K562 (cell line): ENCODE measurements at regions not wholly inside any gene's neighbourhood (a gene's known extent, or its start where the extent isn't known, plus 50 kb on each side); places are given as distances from the start of the nearest gene placed in this dataset.

Experiments
- ATAC-seq: fragments of 200-7000 bp; cut with Tn5 transposase; 3 replicates; pipeline ENCODE4 v1.9.1; 2020; ENCODE audit warnings: moderate library complexity
- BruUV-seq: library from RNA; stranded (reverse); fragments of 400-500 nt; replicated peaks from 2 replicates; lab custom pipeline; 2021; lab: Mats Ljungman, UMichigan
- CTCF ChIA-PET: fragments of 300-600 bp; formaldehyde crosslinking; extraction: SDS; loops from one replicate; lab custom pipeline; 2021; ENCODE audit warnings: low intra/inter-chr PET ratio; lab: Yijun Ruan, JAX
- POLR2A ChIA-PET: fragments of 300-600, 350-650 bp; sonication (Branson Sonifier 250); formaldehyde crosslinking; extraction: SDS; loops from one replicate; lab custom pipeline; 2021; ENCODE audit warnings: antibody characterized with exemption, inconsistent platforms; lab: Yijun Ruan, JAX
- DNase-seq, 4 experiments: peaks; one replicate each; pipeline versions ENCODE4 v3.0.0 to v3.0.0-alpha.2; 2011 to 2018; ENCODE audit warnings: low spot score in 3 of 4, mixed read lengths in 3 of 4; ENCODE audit errors: extremely low read depth in 1 of 4
- FAIRE-seq: peaks from 2 replicates; lab custom pipeline; 2011; peaks lifted over from hg19 to GRCh38; lab: Jason Lieb, UNC
- H2AFZ ChIP-seq: 2 replicates; pipeline ENCODE4 v1.6.0; 2011; ENCODE audit warnings: low read depth, low read length, control low read depth, inconsistent platforms
- H3K27ac ChIP-seq: fragments of 200-600 bp; 3 replicates; pipeline ENCODE4 v1.8.0; 2011; ENCODE audit warnings: low read depth, mild to moderate bottlenecking, control low read depth, inconsistent platforms, low read length, moderate library complexity, mixed read lengths; ENCODE audit errors: extremely low read depth
- H3K27me3 ChIP-seq, 2 experiments: fragments of 300-600 bp in 1 of 2; 2 replicates in 1 of 2; 3 replicates in 1 of 2; pipeline versions ENCODE4 v1.6.0 to v1.8.0; 2011; ENCODE audit warnings: inconsistent platforms in 2 of 2, low read length in 2 of 2, mild to moderate bottlenecking in 1 of 2, mixed read lengths in 1 of 2, moderate library complexity in 1 of 2; ENCODE audit not compliant: control insufficient read depth in 2 of 2, insufficient read depth in 2 of 2
- H3K36me3 ChIP-seq: fragments of 300-600 bp; 3 replicates; pipeline ENCODE4 v1.8.0; 2011; ENCODE audit warnings: mild to moderate bottlenecking, low read length, inconsistent platforms; ENCODE audit not compliant: control insufficient read depth, insufficient read depth
- H3K4me1 ChIP-seq, 2 experiments: fragments of 200-600 bp in 1 of 2; replicated peaks in 1 of 2; 2 replicates in 1 of 2; 3 replicates in 1 of 2; pipeline versions ENCODE4 v1.5.1 to v1.8.0; 2011; ENCODE audit warnings: inconsistent platforms in 2 of 2, low read length in 2 of 2, mild to moderate bottlenecking in 1 of 2, mixed read lengths in 1 of 2, moderate library complexity in 1 of 2; ENCODE audit not compliant: control insufficient read depth in 2 of 2, insufficient read depth in 2 of 2
- H3K4me2 ChIP-seq: 2 replicates; pipeline ENCODE4 v1.6.1; 2011; ENCODE audit warnings: low read length, control low read depth, inconsistent platforms, mixed read lengths; ENCODE audit not compliant: insufficient read depth
- H3K4me3 ChIP-seq: fragments of 200-600 bp; sonication (generic), shearing (Covaris generic); 2 replicates; pipeline ENCODE4 v1.5.1; 2016; ENCODE audit warnings: control low read depth, inconsistent platforms
- H3K79me2 ChIP-seq: fragments of 200-600 bp; 3 replicates; pipeline ENCODE4 v1.8.0; 2011; ENCODE audit warnings: low read length, inconsistent platforms; ENCODE audit not compliant: control insufficient read depth, insufficient read depth
- H3K9ac ChIP-seq, 2 experiments: 2 replicates each; pipeline versions ENCODE4 v1.6.0 to v1.6.1; 2011; ENCODE audit warnings: low read depth in 2 of 2, low read length in 2 of 2, control low read depth in 1 of 2, inconsistent platforms in 1 of 2, mild to moderate bottlenecking in 1 of 2, mixed read lengths in 1 of 2; ENCODE audit not compliant: insufficient read depth in 1 of 2
- H3K9me1 ChIP-seq: one replicate; pipeline ENCODE4 v1.6.0; 2011; ENCODE audit warnings: inconsistent platforms, mild to moderate bottlenecking, low read length, moderate library complexity; ENCODE audit not compliant: control insufficient read depth, insufficient read depth
- H3K9me3 ChIP-seq: replicated peaks from 2 replicates; pipeline ENCODE4 v1.5.1; 2011; ENCODE audit warnings: low read depth, low read length, inconsistent platforms; ENCODE audit not compliant: control insufficient read depth, insufficient read depth
- H4K20me1 ChIP-seq: replicated peaks from 2 replicates; pipeline ENCODE4 v1.6.1; 2011; ENCODE audit warnings: low read length, inconsistent platforms, mixed read lengths; ENCODE audit not compliant: control insufficient read depth, insufficient read depth
- CREB5 ChIP-seq: fragments of 250-450 bp; sonication (Bioruptor Pico); IDR thresholded peaks from 2 replicates; pipeline ENCODE4 v1.5.0; 2020; ENCODE audit warnings: mild to moderate bottlenecking
- ELK3 ChIP-seq: fragments of 450-650 bp; formaldehyde crosslinking; IDR thresholded peaks from 2 replicates; pipeline ENCODE4 v1.4.0; 2020; ENCODE audit warnings: mild to moderate bottlenecking
- MAZ ChIP-seq, 2 experiments: fragments of 450-650 bp in 1 of 2; sonication (generic) in 1 of 2; formaldehyde crosslinking; IDR thresholded peaks in 1 of 2; conservative IDR thresholded peaks in 1 of 2; 2 replicates each; pipeline versions ENCODE4 v1.4.0 to v1.5.0; 2020; ENCODE audit warnings: mild to moderate bottlenecking in 1 of 2, missing genetic modification reagents in 1 of 2
- NR2C2 ChIP-seq, 2 experiments: fragments of 200-800 bp in 1 of 2; sonication (Bioruptor generic) in 1 of 2; sonication (generic) in 1 of 2; formaldehyde crosslinking in 1 of 2; IDR thresholded peaks; 2 replicates each; pipeline versions ENCODE4 v1.6.1 to v1.8.0; 2016 to 2022; ENCODE audit warnings: mild to moderate bottlenecking in 1 of 2, missing compliant biosample characterization in 1 of 2, missing genetic modification characterization in 1 of 2, missing genetic modification reagents in 1 of 2
- NR4A1 ChIP-seq, 2 experiments: fragments of 250-450 bp in 1 of 2; fragments of 450-650 bp in 1 of 2; sonication (Bioruptor Pico) in 1 of 2; IDR thresholded peaks; 2 replicates each; pipeline versions ENCODE4 v1.4.0 to v1.6.1; 2016 to 2020; ENCODE audit warnings: mild to moderate bottlenecking in 2 of 2, missing compliant biosample characterization in 1 of 2, missing genetic modification characterization in 1 of 2, moderate library complexity in 1 of 2
- TAF7 ChIP-seq: fragments of 450-650 bp; IDR thresholded peaks from 2 replicates; pipeline ENCODE4 v1.6.1; 2016; ENCODE audit warnings: missing genetic modification characterization, missing compliant biosample characterization
- YY1 ChIP-seq, 3 experiments: IDR thresholded peaks; 2 replicates each; pipeline ENCODE4 v1.6.1; 2011; ENCODE audit warnings: low read length in 2 of 3, mild to moderate bottlenecking in 2 of 3, moderate library complexity in 2 of 3, borderline replicate concordance in 1 of 3, control low read depth in 1 of 3, low read depth in 1 of 3; ENCODE audit not compliant: insufficient read depth in 3 of 3, insufficient replicate concordance in 2 of 3, control insufficient read depth in 1 of 3, insufficient read length in 1 of 3; ENCODE audit errors: extremely low read depth in 1 of 3
- ZNF699 ChIP-seq: fragments of 250-450 bp; sonication (Bioruptor Pico); IDR thresholded peaks from 2 replicates; pipeline ENCODE4 v1.8.0; 2021; ENCODE audit warnings: mild to moderate bottlenecking, moderate library complexity; ENCODE audit not compliant: insufficient replicate concordance
- WGBS: fragments of 100-300 bp; shearing (Covaris generic); methylation state at CpG from one replicate; pipeline ENCODE4 v1.1.6; 2016; ENCODE audit warnings: low coverage, mixed read lengths; ENCODE audit not compliant: insufficient coverage; ENCODE audit errors: missing lambda C conversion rate; 5-methylcytosine and 5-hydroxymethylcytosine counted together
- in situ Hi-C: fragments of 300-500 bp; cut with MboI; formaldehyde crosslinking; loops from 4 replicates; pipeline ENCODE4 v1.15.0; 2018; ENCODE audit warnings: inconsistent platforms, mixed read lengths
- intact Hi-C: fragments of 100-400 bp; cut with micrococcal nuclease; formaldehyde crosslinking; loops from 2 replicates; pipeline ENCODE4 v1.14.2; 2022
- TF ChIP-seq, protein P1 (sequence below), 2 experiments: fragments of 450-650 bp; formaldehyde crosslinking in 1 of 2; IDR thresholded peaks; 2 replicates each; pipeline versions ENCODE4 v1.4.0 to v1.6.1; 2014 to 2020; ENCODE audit warnings: mild to moderate bottlenecking in 2 of 2, borderline replicate concordance in 1 of 2, low read depth in 1 of 2

DNA sequence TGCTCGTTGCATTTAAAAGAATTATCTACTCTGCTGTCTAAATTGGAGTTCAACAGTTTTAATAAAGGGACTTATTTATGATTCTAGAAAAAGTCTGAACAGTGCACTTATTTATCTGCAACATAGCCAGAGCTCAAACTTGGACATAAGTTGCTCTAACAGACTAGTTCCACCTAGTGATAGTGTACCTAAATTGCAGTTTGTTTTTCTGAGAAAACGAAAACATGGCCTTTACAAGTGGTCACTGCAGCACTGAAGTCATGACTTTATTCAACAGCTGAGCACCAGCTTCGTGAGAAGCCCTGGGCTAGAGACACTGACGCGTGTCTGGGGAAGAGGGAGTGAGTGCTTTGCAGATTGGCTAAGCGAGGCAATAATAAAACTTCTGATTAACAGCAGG is 77.3 kb upstream of the IGSF1 start:
- Histone ChIP-seq H3K4me3 (no peak overlapping the region), H2AFZ (no peak overlapping the region), H3K27me3 (no peaks in the 10 kb centered on the region), H3K4me1 (no peaks in the 10 kb centered on the region), H4K20me1 (no peaks in the 10 kb centered on the region; the same call in 1 of the 2 replicates), H3K27ac (no peak overlapping the region), H3K9me3 (no peaks in the 10 kb centered on the region), H3K79me2 (no peaks in the 10 kb centered on the region), H3K4me2 (no peak overlapping the region), H3K9me1 (no peaks in the 10 kb centered on the region), H3K36me3 (no peaks in the 10 kb centered on the region), H3K9ac (no peak overlapping the region)
- BruUV-seq, result no TSS peak
- FAIRE-seq (peak; percentile 6), DNase-seq (peak in 2 of 4 experiments; percentile 8 to 9), ATAC-seq (0 out of 3 replicates have a peak, but pooled peaks have one; percentile 61)
- in situ Hi-C loops (no loop called here), intact Hi-C loops (loop anchor here (5.0 to 10.0 kb wide), 2 partner anchors 102 to 266 kb away; no protein-coding TSS in a partner anchor)
- ChIA-PET POLR2A (interaction anchor here (1.0 kb wide), 1 partner anchor 9 kb away, joined by 3 read pairs; no protein-coding TSS in a partner anchor), CTCF (no interaction called here)
- WGBS, result 6% methylated on average over 6 of the region's 6 CpGs
- TF ChIP-seq CREB5 (CRISPR knock-in tag) (no peak), NR2C2 (CRISPR knock-in tag; IDR thresholded peaks at IDR 0.05) (no peak), NR2C2 (tag; IDR thresholded peaks at IDR 0.05) (no peak), YY1 (IDR thresholded peaks at IDR 0.05; ENCODE audit: borderline replicate concordance in 1 of 3, control insufficient read depth in 1 of 3, extremely low read depth in 1 of 3, insufficient read depth in 3 of 3, insufficient read length in 1 of 3, insufficient replicate concordance in 2 of 3, low read depth in 1 of 3, low read length in 2 of 3) (no peak), ZNF699 (CRISPR knock-in tag) (no peak), ELK3 (CRISPR knock-in tag) (no peak), MAZ (CRISPR knock-in tag; conservative IDR thresholded peaks at IDR 0.05 in 1 of 2, IDR thresholded peaks at IDR 0.05 in 1 of 2) (no peak), TAF7 (tag) (no peak), NR4A1 (CRISPR knock-in tag; IDR thresholded peaks at IDR 0.05) (no peak), NR4A1 (tag; IDR thresholded peaks at IDR 0.05) (no peak)
- TF ChIP-seq, protein P1, sequence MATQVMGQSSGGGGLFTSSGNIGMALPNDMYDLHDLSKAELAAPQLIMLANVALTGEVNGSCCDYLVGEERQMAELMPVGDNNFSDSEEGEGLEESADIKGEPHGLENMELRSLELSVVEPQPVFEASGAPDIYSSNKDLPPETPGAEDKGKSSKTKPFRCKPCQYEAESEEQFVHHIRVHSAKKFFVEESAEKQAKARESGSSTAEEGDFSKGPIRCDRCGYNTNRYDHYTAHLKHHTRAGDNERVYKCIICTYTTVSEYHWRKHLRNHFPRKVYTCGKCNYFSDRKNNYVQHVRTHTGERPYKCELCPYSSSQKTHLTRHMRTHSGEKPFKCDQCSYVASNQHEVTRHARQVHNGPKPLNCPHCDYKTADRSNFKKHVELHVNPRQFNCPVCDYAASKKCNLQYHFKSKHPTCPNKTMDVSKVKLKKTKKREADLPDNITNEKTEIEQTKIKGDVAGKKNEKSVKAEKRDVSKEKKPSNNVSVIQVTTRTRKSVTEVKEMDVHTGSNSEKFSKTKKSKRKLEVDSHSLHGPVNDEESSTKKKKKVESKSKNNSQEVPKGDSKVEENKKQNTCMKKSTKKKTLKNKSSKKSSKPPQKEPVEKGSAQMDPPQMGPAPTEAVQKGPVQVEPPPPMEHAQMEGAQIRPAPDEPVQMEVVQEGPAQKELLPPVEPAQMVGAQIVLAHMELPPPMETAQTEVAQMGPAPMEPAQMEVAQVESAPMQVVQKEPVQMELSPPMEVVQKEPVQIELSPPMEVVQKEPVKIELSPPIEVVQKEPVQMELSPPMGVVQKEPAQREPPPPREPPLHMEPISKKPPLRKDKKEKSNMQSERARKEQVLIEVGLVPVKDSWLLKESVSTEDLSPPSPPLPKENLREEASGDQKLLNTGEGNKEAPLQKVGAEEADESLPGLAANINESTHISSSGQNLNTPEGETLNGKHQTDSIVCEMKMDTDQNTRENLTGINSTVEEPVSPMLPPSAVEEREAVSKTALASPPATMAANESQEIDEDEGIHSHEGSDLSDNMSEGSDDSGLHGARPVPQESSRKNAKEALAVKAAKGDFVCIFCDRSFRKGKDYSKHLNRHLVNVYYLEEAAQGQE (IDR thresholded peaks at IDR 0.05; ENCODE audit: borderline replicate concordance), result peak; percentile 18; the same call in 1 of the 2 replicates
- TF ChIP-seq, protein P1 (CRISPR knock-in tag; IDR thresholded peaks at IDR 0.05; ENCODE audit: low read depth), result no peak
